Keratinocyte (primary cell): ENCODE measurements at regions not wholly inside any gene's neighbourhood (a gene's known extent, or its start where the extent isn't known, plus 50 kb on each side); places are given as distances from the start of the nearest gene placed in this dataset.

Experiments used
- CTCF ChIP-seq, 3 experiments: IDR thresholded peaks in 1 of 3; conservative IDR thresholded peaks in 1 of 3; optimal IDR thresholded peaks in 1 of 3; 2 replicates in 2 of 3; 3 replicates in 1 of 3; pipeline versions ENCODE3 to v1.5.1; 2011; ENCODE audit warnings: low read length in 3 of 3, mild to moderate bottlenecking in 3 of 3, moderate library complexity in 2 of 3, control low read depth in 1 of 3, inconsistent platforms in 1 of 3; ENCODE audit not compliant: insufficient read depth in 2 of 3; ENCODE audit errors: extremely low read depth in 1 of 3
- EZH2 ChIP-seq: IDR thresholded peaks from one replicate; pipeline ENCODE4 v1.6.1; 2012; ENCODE audit warnings: inconsistent platforms, mild to moderate bottlenecking, low read length, moderate library complexity

GRCh38 chr16:48740964-48741363, 131.0 kb upstream of the N4BP1 start:
- TF ChIP-seq EZH2 (no peak), CTCF (optimal IDR thresholded peaks at IDR 0.05 in 1 of 3, IDR thresholded peaks at IDR 0.05 in 1 of 3, conservative IDR thresholded peaks at IDR 0.05 in 1 of 3; ENCODE audit: extremely low read depth in 1 of 3, insufficient read depth in 2 of 3, low read length in 3 of 3) (no peak)
